ENCODE measurements at regions not wholly inside any gene's neighbourhood (a gene's known extent, or its start where the extent isn't known, plus 50 kb on each side); places are given as distances from the start of the nearest gene placed in this dataset.

DNA sequence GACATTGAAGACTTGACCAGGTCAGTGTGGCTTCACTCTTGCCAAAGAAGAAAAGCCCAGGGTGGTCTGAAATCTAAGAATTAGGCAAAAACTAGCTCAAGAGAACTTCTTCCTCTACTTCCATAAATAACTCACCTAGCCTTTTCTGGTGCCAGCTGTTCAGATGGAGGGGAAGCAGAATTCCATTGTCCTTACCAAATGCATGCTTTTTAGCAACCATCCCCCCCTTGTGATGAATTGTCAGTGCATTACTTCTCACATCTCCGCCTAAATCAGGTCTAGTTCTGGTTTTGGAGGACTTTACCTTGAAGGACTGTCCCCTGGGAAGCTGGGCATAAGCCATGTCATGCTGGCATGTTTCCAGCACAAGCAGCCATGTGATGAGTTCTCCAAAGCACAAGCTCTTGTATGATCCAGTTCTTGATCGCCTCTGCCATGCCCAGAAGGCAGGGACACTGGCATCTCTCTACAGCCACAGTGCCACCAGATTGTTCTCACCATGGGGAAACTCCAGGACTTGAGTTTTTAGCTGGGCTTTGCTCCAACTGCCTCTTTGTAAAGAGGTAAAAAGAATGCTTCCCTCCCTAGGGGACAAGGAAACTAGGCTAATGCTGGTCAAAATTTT lies 96.4 kb upstream of the IL12A start:
- ChIA-PET POLR2A (no interaction called here), CTCF (interaction anchor here (0.8 to 12.9 kb wide), 8 partner anchors 9 to 114 kb away, joined by 3 to 270 read pairs (median 9); partner anchors contain the start of gene IL12A)
- Histone ChIP-seq H3K9me2 (no peaks in the 10 kb centered on the region), H3F3A (replicated peaks; ENCODE audit: insufficient read depth) (no peaks in the 10 kb centered on the region), H2AFZ (ENCODE audit: low read depth) (no peak overlapping the region), H3K9ac (no peak overlapping the region), H3K4me2 (no peak overlapping the region), H3K27me3 (ENCODE audit: insufficient read depth) (no peaks in the 10 kb centered on the region), H4K20me1 (ENCODE audit: insufficient read depth) (no peaks in the 10 kb centered on the region), H3K79me2 (ENCODE audit: insufficient read depth) (peaks cover 16% of the 10 kb centered on the region; the same call in 1 of the 2 replicates), H3K9me3 (no peaks in the 10 kb centered on the region), H3K36me3 (replicated peaks in 1 of 2; ENCODE audit: control insufficient read depth in 1 of 2, insufficient read depth in 2 of 2, low read length in 1 of 2) (peaks cover 50 to 75% of the 10 kb centered on the region in 2 experiments), H3K4me1 (ENCODE audit: control insufficient read depth in 1 of 2, insufficient read depth in 2 of 2, low read depth in 1 of 2, low read length in 1 of 2) (peaks cover 0 to 32% of the 10 kb centered on the region in 2 experiments; a peak in 3 of 4 replicates), H3K27ac (ENCODE audit: low read depth in 2 of 2, low read length in 1 of 2) (peak overlapping the region in 1 of 2 experiments; percentile 58; a peak in 2 of 4 replicates), H3K4me3 (ENCODE audit: low read depth in 2 of 2, low read length in 1 of 2) (no peak overlapping the region)
- 80% methylated on average over 2 of the region's 2 CpGs for WGBS (ENCODE audit: low lambda C conversion rate)
- TF ChIP-seq, protein P1, sequence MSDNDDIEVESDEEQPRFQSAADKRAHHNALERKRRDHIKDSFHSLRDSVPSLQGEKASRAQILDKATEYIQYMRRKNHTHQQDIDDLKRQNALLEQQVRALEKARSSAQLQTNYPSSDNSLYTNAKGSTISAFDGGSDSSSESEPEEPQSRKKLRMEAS (IDR thresholded peaks at IDR 0.05; ENCODE audit: low read depth): no peak
- no peak for TF ChIP-seq FOXM1 (IDR thresholded peaks at IDR 0.05; ENCODE audit: low read depth)
- TF ChIP-seq GABPA (IDR thresholded peaks at IDR 0.05; ENCODE audit: low read depth): no peak
- no peak for TF ChIP-seq MEF2A (IDR thresholded peaks at IDR 0.05; ENCODE audit: borderline replicate concordance, low read depth)
- no peak for TF ChIP-seq TEAD4 (IDR thresholded peaks at IDR 0.05; ENCODE audit: borderline replicate concordance, insufficient read depth)
- TF ChIP-seq, protein P2, sequence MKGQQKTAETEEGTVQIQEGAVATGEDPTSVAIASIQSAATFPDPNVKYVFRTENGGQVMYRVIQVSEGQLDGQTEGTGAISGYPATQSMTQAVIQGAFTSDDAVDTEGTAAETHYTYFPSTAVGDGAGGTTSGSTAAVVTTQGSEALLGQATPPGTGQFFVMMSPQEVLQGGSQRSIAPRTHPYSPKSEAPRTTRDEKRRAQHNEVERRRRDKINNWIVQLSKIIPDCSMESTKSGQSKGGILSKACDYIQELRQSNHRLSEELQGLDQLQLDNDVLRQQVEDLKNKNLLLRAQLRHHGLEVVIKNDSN (IDR thresholded peaks at IDR 0.05; ENCODE audit: borderline replicate concordance, low read depth): no peak
- TF ChIP-seq RXRA (IDR thresholded peaks at IDR 0.05; ENCODE audit: borderline replicate concordance, low read depth): no peak
- TF ChIP-seq NRF1 (IDR thresholded peaks at IDR 0.05; ENCODE audit: low read depth, low read length): no peak
- no peak for TF ChIP-seq RFX5 (IDR thresholded peaks at IDR 0.05; ENCODE audit: low read length)
- no peak for DNase-seq

DNA sequence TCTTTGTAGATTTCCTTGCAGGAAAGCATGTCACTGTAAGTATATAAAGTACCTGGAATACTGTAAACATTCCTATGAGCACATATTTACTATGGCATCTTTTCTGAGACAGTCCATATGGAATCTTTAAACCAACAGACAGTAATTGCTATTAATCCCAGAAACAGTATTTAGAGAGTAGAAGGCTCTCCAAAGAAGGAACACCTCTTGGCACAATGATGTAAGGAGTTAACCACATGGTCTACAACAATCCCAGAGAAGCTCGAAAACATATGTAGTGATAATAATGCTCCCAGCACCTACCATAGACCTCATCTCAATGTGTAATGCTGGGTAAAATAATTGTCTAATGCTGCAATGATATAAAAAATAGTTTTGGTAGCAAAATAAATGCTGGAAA lies 95.8 kb upstream of the IL12A start:
- Histone ChIP-seq H3K4me2 (no peak overlapping the region), H3K36me3 (replicated peaks in 1 of 2; ENCODE audit: control insufficient read depth in 1 of 2, insufficient read depth in 2 of 2, low read length in 1 of 2) (peaks cover 53 to 75% of the 10 kb centered on the region in 2 experiments), H3K27me3 (ENCODE audit: insufficient read depth) (no peaks in the 10 kb centered on the region), H3K27ac (ENCODE audit: low read depth in 2 of 2, low read length in 1 of 2) (peak overlapping the region in 1 of 2 experiments; percentile 58; a peak in 2 of 4 replicates), H3K4me1 (ENCODE audit: control insufficient read depth in 1 of 2, insufficient read depth in 2 of 2, low read depth in 1 of 2, low read length in 1 of 2) (peaks cover 0 to 33% of the 10 kb centered on the region in 2 experiments; a peak in 3 of 4 replicates), H3F3A (replicated peaks; ENCODE audit: insufficient read depth) (no peaks in the 10 kb centered on the region), H3K79me2 (ENCODE audit: insufficient read depth) (peaks cover 10% of the 10 kb centered on the region; the same call in 1 of the 2 replicates), H3K9me2 (no peaks in the 10 kb centered on the region), H3K9me3 (no peaks in the 10 kb centered on the region), H2AFZ (ENCODE audit: low read depth) (no peak overlapping the region), H4K20me1 (ENCODE audit: insufficient read depth) (no peaks in the 10 kb centered on the region), H3K9ac (no peak overlapping the region), H3K4me3 (ENCODE audit: low read depth in 2 of 2, low read length in 1 of 2) (no peak overlapping the region)
- ChIA-PET POLR2A (no interaction called here), CTCF (interaction anchor here (0.9 to 12.9 kb wide), 6 partner anchors 9 to 113 kb away, joined by 3 to 270 read pairs (median 25); partner anchors contain the start of gene IL12A)
- WGBS (ENCODE audit: low lambda C conversion rate): 100% methylated on average over 1 of the region's 1 CpG
- no peak for DNase-seq
- TF ChIP-seq RXRA (IDR thresholded peaks at IDR 0.05; ENCODE audit: borderline replicate concordance, low read depth) (no peak), RAD21 (IDR thresholded peaks at IDR 0.05; ENCODE audit: low read length) (no peak), TCF12 (IDR thresholded peaks at IDR 0.05) (no peak), NRF1 (IDR thresholded peaks at IDR 0.05; ENCODE audit: low read depth, low read length) (no peak), RFX5 (IDR thresholded peaks at IDR 0.05; ENCODE audit: low read length) (no peak), FOXJ3 (CRISPR knock-in tag; IDR thresholded peaks at IDR 0.05) (no peak), NFIC (IDR thresholded peaks at IDR 0.05; ENCODE audit: borderline replicate concordance) (no peak)
- TF ChIP-seq, protein P3, sequence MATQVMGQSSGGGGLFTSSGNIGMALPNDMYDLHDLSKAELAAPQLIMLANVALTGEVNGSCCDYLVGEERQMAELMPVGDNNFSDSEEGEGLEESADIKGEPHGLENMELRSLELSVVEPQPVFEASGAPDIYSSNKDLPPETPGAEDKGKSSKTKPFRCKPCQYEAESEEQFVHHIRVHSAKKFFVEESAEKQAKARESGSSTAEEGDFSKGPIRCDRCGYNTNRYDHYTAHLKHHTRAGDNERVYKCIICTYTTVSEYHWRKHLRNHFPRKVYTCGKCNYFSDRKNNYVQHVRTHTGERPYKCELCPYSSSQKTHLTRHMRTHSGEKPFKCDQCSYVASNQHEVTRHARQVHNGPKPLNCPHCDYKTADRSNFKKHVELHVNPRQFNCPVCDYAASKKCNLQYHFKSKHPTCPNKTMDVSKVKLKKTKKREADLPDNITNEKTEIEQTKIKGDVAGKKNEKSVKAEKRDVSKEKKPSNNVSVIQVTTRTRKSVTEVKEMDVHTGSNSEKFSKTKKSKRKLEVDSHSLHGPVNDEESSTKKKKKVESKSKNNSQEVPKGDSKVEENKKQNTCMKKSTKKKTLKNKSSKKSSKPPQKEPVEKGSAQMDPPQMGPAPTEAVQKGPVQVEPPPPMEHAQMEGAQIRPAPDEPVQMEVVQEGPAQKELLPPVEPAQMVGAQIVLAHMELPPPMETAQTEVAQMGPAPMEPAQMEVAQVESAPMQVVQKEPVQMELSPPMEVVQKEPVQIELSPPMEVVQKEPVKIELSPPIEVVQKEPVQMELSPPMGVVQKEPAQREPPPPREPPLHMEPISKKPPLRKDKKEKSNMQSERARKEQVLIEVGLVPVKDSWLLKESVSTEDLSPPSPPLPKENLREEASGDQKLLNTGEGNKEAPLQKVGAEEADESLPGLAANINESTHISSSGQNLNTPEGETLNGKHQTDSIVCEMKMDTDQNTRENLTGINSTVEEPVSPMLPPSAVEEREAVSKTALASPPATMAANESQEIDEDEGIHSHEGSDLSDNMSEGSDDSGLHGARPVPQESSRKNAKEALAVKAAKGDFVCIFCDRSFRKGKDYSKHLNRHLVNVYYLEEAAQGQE (IDR thresholded peaks at IDR 0.05; ENCODE audit: low read depth, low read length): no peak
- TF ChIP-seq, protein P4, sequence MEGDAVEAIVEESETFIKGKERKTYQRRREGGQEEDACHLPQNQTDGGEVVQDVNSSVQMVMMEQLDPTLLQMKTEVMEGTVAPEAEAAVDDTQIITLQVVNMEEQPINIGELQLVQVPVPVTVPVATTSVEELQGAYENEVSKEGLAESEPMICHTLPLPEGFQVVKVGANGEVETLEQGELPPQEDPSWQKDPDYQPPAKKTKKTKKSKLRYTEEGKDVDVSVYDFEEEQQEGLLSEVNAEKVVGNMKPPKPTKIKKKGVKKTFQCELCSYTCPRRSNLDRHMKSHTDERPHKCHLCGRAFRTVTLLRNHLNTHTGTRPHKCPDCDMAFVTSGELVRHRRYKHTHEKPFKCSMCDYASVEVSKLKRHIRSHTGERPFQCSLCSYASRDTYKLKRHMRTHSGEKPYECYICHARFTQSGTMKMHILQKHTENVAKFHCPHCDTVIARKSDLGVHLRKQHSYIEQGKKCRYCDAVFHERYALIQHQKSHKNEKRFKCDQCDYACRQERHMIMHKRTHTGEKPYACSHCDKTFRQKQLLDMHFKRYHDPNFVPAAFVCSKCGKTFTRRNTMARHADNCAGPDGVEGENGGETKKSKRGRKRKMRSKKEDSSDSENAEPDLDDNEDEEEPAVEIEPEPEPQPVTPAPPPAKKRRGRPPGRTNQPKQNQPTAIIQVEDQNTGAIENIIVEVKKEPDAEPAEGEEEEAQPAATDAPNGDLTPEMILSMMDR (IDR thresholded peaks at IDR 0.05): no peak
- TF ChIP-seq, protein P5, sequence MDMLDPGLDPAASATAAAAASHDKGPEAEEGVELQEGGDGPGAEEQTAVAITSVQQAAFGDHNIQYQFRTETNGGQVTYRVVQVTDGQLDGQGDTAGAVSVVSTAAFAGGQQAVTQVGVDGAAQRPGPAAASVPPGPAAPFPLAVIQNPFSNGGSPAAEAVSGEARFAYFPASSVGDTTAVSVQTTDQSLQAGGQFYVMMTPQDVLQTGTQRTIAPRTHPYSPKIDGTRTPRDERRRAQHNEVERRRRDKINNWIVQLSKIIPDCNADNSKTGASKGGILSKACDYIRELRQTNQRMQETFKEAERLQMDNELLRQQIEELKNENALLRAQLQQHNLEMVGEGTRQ (IDR thresholded peaks at IDR 0.05; ENCODE audit: borderline replicate concordance, low read depth, low read length): no peak
- TF ChIP-seq, protein P1 (IDR thresholded peaks at IDR 0.05; ENCODE audit: low read depth): no peak
